ENCODE measurements at regions not wholly inside any gene's neighbourhood (a gene's known extent, or its start where the extent isn't known, plus 50 kb on each side); places are given as distances from the start of the nearest gene placed in this dataset.
"Not testable (repeated sequence)": the region's sequence is repeated elsewhere in the genome, so short reads cannot be mapped to it uniquely, and the experiment has no call there.

DNA sequence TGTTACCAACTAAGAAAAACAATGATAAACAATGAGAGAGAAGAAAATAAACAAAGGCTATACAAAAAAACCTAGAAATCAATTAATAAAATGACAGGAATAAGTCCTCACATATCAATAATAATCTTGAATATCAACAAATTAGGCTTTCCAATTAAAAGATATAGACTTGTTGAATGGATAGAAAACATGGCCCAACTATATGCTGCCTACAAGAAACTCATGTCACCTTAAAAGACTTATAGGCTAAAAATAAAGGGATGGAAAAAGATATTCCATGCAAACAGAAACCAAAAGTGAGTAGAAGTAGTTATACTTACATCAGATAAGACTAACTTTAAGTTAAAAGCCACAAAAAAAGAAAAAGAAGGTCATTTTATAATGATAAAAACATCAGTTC lies 183.9 kb downstream of the MYRFL start:
- Mint-ChIP-seq H3K4me1 (no peaks in the 10 kb centered on the region), H3K27me3 (peaks cover 5 to 10% of the 10 kb centered on the region in 2 donors), H3K9me3 (peaks cover 20 to 39% (median 31%) of the 10 kb centered on the region in 3 donors), H3K27ac (no peak overlapping the region), H3K36me3 (peaks cover 3% of the 10 kb centered on the region), H3K4me3 (no peak overlapping the region)
- DNase-seq (no peak), ATAC-seq (replicated peaks in 1 of 4) (no peak)
- Histone ChIP-seq H3K36me3 (ENCODE audit: control insufficient read depth in 2 of 2, extremely low read depth in 1 of 2, insufficient read depth in 1 of 2, low read length in 1 of 2) (no peaks in the 10 kb centered on the region), H3K4me1 (ENCODE audit: control insufficient read depth in 1 of 2, extremely low read depth in 1 of 2, insufficient read depth in 2 of 2, low read length in 2 of 2) (no peaks in the 10 kb centered on the region), H3K9me3 (no peaks in the 10 kb centered on the region), H3K27me3 (replicated peaks in 1 of 2; ENCODE audit: control insufficient read depth in 2 of 2, extremely low read depth in 1 of 2, insufficient read depth in 2 of 2, low read length in 1 of 2) (peaks cover 0 to 13% of the 10 kb centered on the region in 2 experiments), H3K27ac (ENCODE audit: low read length) (no peak overlapping the region), H3K4me3 (ENCODE audit: control insufficient read depth in 1 of 2, extremely low read depth in 1 of 2, low read length in 1 of 2) (no peak overlapping the region)
- ChIA-PET CTCF (interaction anchor here in 1 of 2 donors (0.6 kb wide), 1 partner anchor 369 kb away, joined by 3 read pairs; no protein-coding TSS in a partner anchor), POLR2A (no interaction called here)

DNA sequence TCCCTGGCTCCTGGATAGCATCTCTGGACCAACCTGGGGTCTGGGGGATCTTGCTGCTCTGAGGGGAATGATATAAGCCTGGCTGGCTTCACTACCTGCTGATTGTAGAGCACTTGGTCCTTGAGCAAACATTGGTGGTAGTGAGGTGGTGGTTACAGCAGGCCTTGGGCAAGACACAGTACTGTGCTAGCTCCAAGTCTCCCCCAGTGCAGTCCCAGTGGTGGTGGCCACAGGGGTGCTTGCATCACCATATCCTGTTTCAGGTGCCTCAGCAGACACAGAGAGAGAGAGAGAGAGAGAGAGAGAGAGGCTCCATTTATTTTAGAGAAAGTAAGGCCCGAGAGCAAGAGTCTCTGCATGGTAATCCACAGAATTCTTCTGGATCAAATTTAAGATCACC lies 186.3 kb downstream of the MYRFL start:
- no peak overlapping the region for H3K4me3 ChIP-seq (ENCODE audit: control insufficient read depth in 1 of 2, extremely low read depth in 1 of 2, low read length in 1 of 2)
- ATAC-seq (replicated peaks in 1 of 4) (no peak), DNase-seq (no peak)
- ChIA-PET POLR2A (no interaction called here), CTCF (interaction anchor here in 1 of 2 donors (0.6 kb wide), 1 partner anchor 14 kb away, joined by 3 read pairs; no protein-coding TSS in a partner anchor)
- H3K27me3 ChIP-seq (replicated peaks in 1 of 2; ENCODE audit: control insufficient read depth in 2 of 2, extremely low read depth in 1 of 2, insufficient read depth in 2 of 2, low read length in 1 of 2): peaks cover 0 to 5% of the 10 kb centered on the region in 2 experiments
- no peaks in the 10 kb centered on the region for H3K4me1 ChIP-seq (ENCODE audit: control insufficient read depth in 1 of 2, extremely low read depth in 1 of 2, insufficient read depth in 2 of 2, low read length in 2 of 2)
- H3K27me3 Mint-ChIP-seq: peaks cover 5 to 10% of the 10 kb centered on the region in 2 donors
- H3K36me3 Mint-ChIP-seq: peaks cover 3% of the 10 kb centered on the region
- WGBS (ENCODE audit: insufficient coverage): no CpG with 5 or more reads among the region's 1 CpG
- H3K27ac ChIP-seq (ENCODE audit: low read length): no peak overlapping the region
- H3K36me3 ChIP-seq (ENCODE audit: control insufficient read depth in 2 of 2, extremely low read depth in 1 of 2, insufficient read depth in 1 of 2, low read length in 1 of 2): no peaks in the 10 kb centered on the region
- H3K4me1 Mint-ChIP-seq: no peaks in the 10 kb centered on the region
- no peak overlapping the region for H3K27ac Mint-ChIP-seq
- no peak overlapping the region for H3K4me3 Mint-ChIP-seq
- H3K9me3 Mint-ChIP-seq: peaks cover 20 to 39% (median 31%) of the 10 kb centered on the region in 3 donors
- H3K9me3 ChIP-seq: no peaks in the 10 kb centered on the region

DNA sequence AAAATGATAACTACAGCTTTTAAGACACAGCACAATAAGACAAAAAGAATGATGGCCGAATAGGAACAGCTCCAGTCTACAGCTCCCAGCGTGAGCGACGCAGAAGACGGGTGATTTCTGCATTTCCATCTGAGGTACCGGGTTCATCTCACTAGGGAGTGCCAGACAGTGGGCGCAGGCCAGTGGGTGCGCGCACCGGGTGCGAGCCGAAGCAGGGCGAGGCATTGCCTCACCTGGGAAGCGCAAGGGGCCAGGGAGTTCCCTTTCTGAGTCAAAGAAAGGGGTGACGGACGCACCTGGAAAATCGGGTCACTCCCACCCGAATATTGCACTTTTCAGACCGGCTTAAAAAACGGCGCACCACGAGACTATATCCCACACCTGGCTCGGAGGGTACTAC lies 188.0 kb downstream of the MYRFL start:
- H3K4me1 Mint-ChIP-seq; H3K27ac Mint-ChIP-seq; CTCF ChIA-PET; POLR2A ChIA-PET; DNase-seq; H3K4me3 ChIP-seq (ENCODE audit: control insufficient read depth in 1 of 2, extremely low read depth in 1 of 2, low read length in 1 of 2); H3K36me3 Mint-ChIP-seq; H3K27me3 ChIP-seq (replicated peaks in 1 of 2; ENCODE audit: control insufficient read depth in 2 of 2, extremely low read depth in 1 of 2, insufficient read depth in 2 of 2, low read length in 1 of 2); H3K36me3 ChIP-seq (ENCODE audit: control insufficient read depth in 2 of 2, extremely low read depth in 1 of 2, insufficient read depth in 1 of 2, low read length in 1 of 2); H3K4me1 ChIP-seq (ENCODE audit: control insufficient read depth in 1 of 2, extremely low read depth in 1 of 2, insufficient read depth in 2 of 2, low read length in 2 of 2); H3K9me3 ChIP-seq; ATAC-seq (replicated peaks in 1 of 4); H3K27ac ChIP-seq (ENCODE audit: low read length); H3K4me3 Mint-ChIP-seq; H3K27me3 Mint-ChIP-seq: not testable (repeated sequence)
- 100% methylated on average over 1 of the region's 23 CpGs for WGBS (ENCODE audit: insufficient coverage)
- H3K9me3 Mint-ChIP-seq: peaks cover 20 to 35% (median 23%) of the 10 kb centered on the region in 3 donors

DNA sequence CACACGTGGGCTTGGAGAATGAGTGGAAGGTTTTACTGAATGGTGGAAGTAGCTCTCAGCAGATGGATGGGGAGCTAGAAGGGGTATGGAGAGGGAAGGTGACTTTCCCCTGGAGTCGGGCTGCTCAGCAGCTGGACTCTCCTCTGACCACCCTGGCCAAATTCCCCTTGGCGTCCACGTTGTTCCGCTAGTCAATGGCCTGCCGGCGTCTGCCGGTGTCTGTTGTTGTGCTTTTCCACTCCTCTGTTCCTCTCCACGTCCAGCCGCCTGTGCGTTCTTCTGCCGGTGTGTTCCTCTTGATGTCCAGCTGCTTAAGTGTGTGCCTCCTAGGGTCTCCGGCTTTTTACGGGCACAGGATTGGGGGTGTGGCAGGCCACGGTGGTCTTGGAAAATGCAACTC lies 203.5 kb downstream of the MYRFL start:
- H3K4me3 Mint-ChIP-seq: no peak overlapping the region
- Histone ChIP-seq H3K27ac (ENCODE audit: low read length) (no peak overlapping the region), H3K27me3 (replicated peaks in 1 of 2; ENCODE audit: control insufficient read depth in 2 of 2, extremely low read depth in 1 of 2, insufficient read depth in 2 of 2, low read length in 1 of 2) (peaks cover 0 to 8% of the 10 kb centered on the region in 2 experiments), H3K4me3 (ENCODE audit: control insufficient read depth in 1 of 2, extremely low read depth in 1 of 2, low read length in 1 of 2) (no peak overlapping the region), H3K9me3 (no peaks in the 10 kb centered on the region), H3K4me1 (ENCODE audit: control insufficient read depth in 1 of 2, extremely low read depth in 1 of 2, insufficient read depth in 2 of 2, low read length in 2 of 2) (no peaks in the 10 kb centered on the region), H3K36me3 (ENCODE audit: control insufficient read depth in 2 of 2, extremely low read depth in 1 of 2, insufficient read depth in 1 of 2, low read length in 1 of 2) (no peaks in the 10 kb centered on the region)
- DNase-seq (no peak), ATAC-seq (replicated peaks in 1 of 4) (no peak)
- H3K27ac Mint-ChIP-seq: no peak overlapping the region
- H3K27me3 Mint-ChIP-seq: peaks cover 4 to 10% of the 10 kb centered on the region in 2 donors
- ChIA-PET CTCF (no interaction called here), POLR2A (no interaction called here)
- no peaks in the 10 kb centered on the region for H3K4me1 Mint-ChIP-seq
- 87% methylated on average over 12 of the region's 15 CpGs for WGBS (ENCODE audit: insufficient coverage)
- H3K36me3 Mint-ChIP-seq: no peaks in the 10 kb centered on the region
- H3K9me3 Mint-ChIP-seq: no peaks in the 10 kb centered on the region

DNA sequence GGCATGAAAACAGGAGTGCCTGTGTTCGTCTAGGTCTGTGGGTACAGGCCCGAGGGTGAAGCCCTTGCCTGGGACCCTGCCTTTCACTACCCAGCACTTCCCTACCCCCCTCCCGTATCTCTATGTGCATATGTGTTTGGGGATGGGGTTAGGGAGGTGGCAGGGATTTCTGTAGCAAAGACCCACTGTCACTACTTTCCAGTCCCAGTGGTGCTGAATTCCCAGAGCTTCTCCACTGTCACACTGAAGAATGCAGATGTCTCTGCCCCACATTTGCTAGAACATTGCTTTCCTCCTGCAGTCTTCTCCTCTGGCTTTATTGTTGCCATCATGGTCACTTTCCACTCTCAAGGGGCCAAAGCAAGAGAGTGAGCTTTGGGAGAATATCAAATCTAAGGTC lies 203.9 kb downstream of the MYRFL start:
- Histone ChIP-seq H3K9me3 (no peaks in the 10 kb centered on the region), H3K27ac (ENCODE audit: low read length) (no peak overlapping the region), H3K36me3 (ENCODE audit: control insufficient read depth in 2 of 2, extremely low read depth in 1 of 2, insufficient read depth in 1 of 2, low read length in 1 of 2) (no peaks in the 10 kb centered on the region), H3K4me1 (ENCODE audit: control insufficient read depth in 1 of 2, extremely low read depth in 1 of 2, insufficient read depth in 2 of 2, low read length in 2 of 2) (no peaks in the 10 kb centered on the region), H3K27me3 (replicated peaks in 1 of 2; ENCODE audit: control insufficient read depth in 2 of 2, extremely low read depth in 1 of 2, insufficient read depth in 2 of 2, low read length in 1 of 2) (peaks cover 0 to 8% of the 10 kb centered on the region in 2 experiments), H3K4me3 (ENCODE audit: control insufficient read depth in 1 of 2, extremely low read depth in 1 of 2, low read length in 1 of 2) (no peak overlapping the region)
- no peak overlapping the region for H3K4me3 Mint-ChIP-seq
- no peaks in the 10 kb centered on the region for H3K9me3 Mint-ChIP-seq
- ChIA-PET CTCF (no interaction called here), POLR2A (no interaction called here)
- peaks cover 4 to 10% of the 10 kb centered on the region in 2 donors for H3K27me3 Mint-ChIP-seq
- H3K27ac Mint-ChIP-seq: no peak overlapping the region
- no peaks in the 10 kb centered on the region for H3K36me3 Mint-ChIP-seq
- ATAC-seq (replicated peaks in 1 of 4) (no peak), DNase-seq (no peak)
- H3K4me1 Mint-ChIP-seq: no peaks in the 10 kb centered on the region
- no CpG with 5 or more reads among the region's 3 CpGs for WGBS (ENCODE audit: insufficient coverage)

DNA sequence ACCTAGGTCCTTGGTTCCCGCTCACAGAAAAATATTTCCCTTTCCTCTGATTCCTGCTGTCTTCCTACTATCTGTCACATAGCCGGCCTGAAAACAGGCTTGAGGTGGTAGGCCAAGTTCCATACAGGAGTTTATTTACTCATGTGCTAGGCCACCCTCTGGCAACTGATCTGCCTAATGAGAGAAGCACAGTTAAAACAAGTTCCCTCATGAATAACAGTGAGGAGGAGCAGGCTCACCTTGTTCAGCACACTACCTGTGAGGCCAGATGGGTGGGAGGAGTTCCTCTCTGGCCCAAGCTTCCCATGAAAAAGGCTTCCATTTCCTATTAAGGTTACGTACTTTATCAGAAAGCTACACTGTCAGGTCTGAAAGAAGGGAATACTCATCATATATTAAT lies 206.0 kb downstream of the MYRFL start:
- Mint-ChIP-seq H3K9me3 (peaks cover 0 to 4% (median 0%) of the 10 kb centered on the region in 3 donors), H3K27ac (no peak overlapping the region), H3K4me1 (no peaks in the 10 kb centered on the region), H3K27me3 (peaks cover 4 to 10% of the 10 kb centered on the region in 2 donors), H3K4me3 (no peak overlapping the region), H3K36me3 (no peaks in the 10 kb centered on the region)
- no peak overlapping the region for H3K27ac ChIP-seq (ENCODE audit: low read length)
- no peaks in the 10 kb centered on the region for H3K4me1 ChIP-seq (ENCODE audit: control insufficient read depth in 1 of 2, extremely low read depth in 1 of 2, insufficient read depth in 2 of 2, low read length in 2 of 2)
- ChIA-PET POLR2A (no interaction called here), CTCF (no interaction called here)
- ATAC-seq (replicated peaks in 1 of 4) (no peak), DNase-seq (no peak)
- 60% methylated on average over 1 of the region's 3 CpGs for WGBS (ENCODE audit: insufficient coverage)
- H3K9me3 ChIP-seq: no peaks in the 10 kb centered on the region
- H3K27me3 ChIP-seq (replicated peaks in 1 of 2; ENCODE audit: control insufficient read depth in 2 of 2, extremely low read depth in 1 of 2, insufficient read depth in 2 of 2, low read length in 1 of 2): peaks cover 0 to 8% of the 10 kb centered on the region in 2 experiments
- no peaks in the 10 kb centered on the region for H3K36me3 ChIP-seq (ENCODE audit: control insufficient read depth in 2 of 2, extremely low read depth in 1 of 2, insufficient read depth in 1 of 2, low read length in 1 of 2)
- H3K4me3 ChIP-seq (ENCODE audit: control insufficient read depth in 1 of 2, extremely low read depth in 1 of 2, low read length in 1 of 2): no peak overlapping the region

DNA sequence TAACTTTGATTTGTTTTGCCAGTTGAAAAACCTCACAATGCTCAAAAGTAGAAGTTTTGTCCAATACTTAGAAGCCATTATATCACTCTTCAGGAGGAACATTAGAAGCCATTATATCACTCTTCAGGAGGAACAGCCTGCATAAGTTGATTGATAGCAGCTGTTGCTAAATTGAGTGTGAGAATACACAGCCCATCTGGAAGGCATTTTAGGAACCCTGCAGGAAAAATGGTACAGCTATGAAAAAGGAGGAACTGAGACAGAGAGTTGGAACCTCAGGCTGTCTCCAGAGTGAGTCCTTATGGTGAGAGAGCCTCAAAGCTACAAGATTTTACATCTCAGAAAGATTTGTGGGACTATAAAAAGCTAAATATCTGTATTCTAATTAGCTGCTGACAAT lies 207.0 kb downstream of the MYRFL start:
- DNase-seq: no peak
- Histone ChIP-seq H3K9me3 (no peaks in the 10 kb centered on the region), H3K4me3 (ENCODE audit: control insufficient read depth in 1 of 2, extremely low read depth in 1 of 2, low read length in 1 of 2) (no peak overlapping the region), H3K27ac (ENCODE audit: low read length) (no peak overlapping the region), H3K4me1 (ENCODE audit: control insufficient read depth in 1 of 2, extremely low read depth in 1 of 2, insufficient read depth in 2 of 2, low read length in 2 of 2) (no peaks in the 10 kb centered on the region), H3K27me3 (replicated peaks in 1 of 2; ENCODE audit: control insufficient read depth in 2 of 2, extremely low read depth in 1 of 2, insufficient read depth in 2 of 2, low read length in 1 of 2) (peaks cover 0 to 8% of the 10 kb centered on the region in 2 experiments), H3K36me3 (ENCODE audit: control insufficient read depth in 2 of 2, extremely low read depth in 1 of 2, insufficient read depth in 1 of 2, low read length in 1 of 2) (no peaks in the 10 kb centered on the region)
- no peak overlapping the region for H3K4me3 Mint-ChIP-seq
- ChIA-PET CTCF (no interaction called here), POLR2A (no interaction called here)
- no peaks in the 10 kb centered on the region for H3K36me3 Mint-ChIP-seq
- H3K27ac Mint-ChIP-seq: no peak overlapping the region
- H3K4me1 Mint-ChIP-seq: no peaks in the 10 kb centered on the region
- peaks cover 0 to 4% (median 0%) of the 10 kb centered on the region in 3 donors for H3K9me3 Mint-ChIP-seq
- peaks cover 4 to 10% of the 10 kb centered on the region in 2 donors for H3K27me3 Mint-ChIP-seq
- ATAC-seq (replicated peaks in 1 of 4): no peak

Measured in T-cell (primary cell).